GM19455 (cell line): ENCODE measurements at regions not wholly inside any gene's neighbourhood (a gene's known extent, or its start where the extent isn't known, plus 50 kb on each side); places are given as distances from the start of the nearest gene placed in this dataset.

ENCODE experiments used
- ATAC-seq: cut with Tn5 transposase; IDR thresholded peaks from one replicate; pipeline ENCODE4 v1.9.1; 2021; ENCODE audit not compliant: unreplicated experiment

DNA sequence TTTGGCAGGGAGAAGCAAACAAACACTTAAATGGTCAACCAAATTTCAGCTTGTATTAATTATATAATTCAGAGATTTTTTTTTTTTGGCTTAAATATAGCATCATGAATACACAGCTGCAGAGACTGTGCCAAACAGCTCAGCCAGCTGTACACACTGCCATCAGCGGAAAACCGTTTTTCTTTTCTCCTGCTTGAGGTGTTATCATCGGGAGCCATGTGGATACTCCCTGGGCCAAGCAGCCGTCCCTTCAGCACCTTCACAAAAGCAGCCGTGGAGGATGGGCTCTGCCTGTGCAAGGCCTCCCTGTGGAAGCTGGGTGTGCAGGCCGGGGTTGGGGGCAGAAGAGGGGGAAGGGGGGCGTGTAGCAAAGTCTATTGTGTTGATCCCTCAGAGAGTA is 85.0 kb downstream of the NUF2 start:
- ATAC-seq, result no peak

GRCh38 chr1:163408262-163408661 is 86.5 kb downstream of the NUF2 start:
- ATAC-seq, result no peak

- no peak for ATAC-seq
Observed at GRCh38 chr1:163410073-163410999, 88.6 kb downstream of the NUF2 start.

DNA sequence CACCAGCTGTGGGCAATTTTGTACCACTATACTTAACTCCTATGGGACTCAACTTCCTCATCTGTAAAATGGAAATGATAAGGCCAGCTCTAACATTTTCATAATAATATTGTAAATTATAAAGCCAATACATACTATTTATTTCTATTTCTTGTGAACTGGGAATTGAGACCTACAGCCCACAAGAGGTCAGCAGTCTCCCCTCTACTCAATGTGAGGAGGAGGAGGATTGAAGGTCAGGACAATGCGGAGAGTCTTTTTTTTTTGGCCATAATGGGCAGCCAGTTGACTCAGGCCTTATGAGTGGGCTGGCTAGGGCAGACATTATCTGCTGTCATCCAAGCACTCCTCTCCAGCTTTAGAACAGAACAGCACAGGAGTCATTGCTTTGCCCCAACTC is 90.5 kb downstream of the NUF2 start:
- ATAC-seq, result no peak

GRCh38 chr1:163414778-163415177 is 93.0 kb downstream of the NUF2 start:
- no peak for ATAC-seq

DNA sequence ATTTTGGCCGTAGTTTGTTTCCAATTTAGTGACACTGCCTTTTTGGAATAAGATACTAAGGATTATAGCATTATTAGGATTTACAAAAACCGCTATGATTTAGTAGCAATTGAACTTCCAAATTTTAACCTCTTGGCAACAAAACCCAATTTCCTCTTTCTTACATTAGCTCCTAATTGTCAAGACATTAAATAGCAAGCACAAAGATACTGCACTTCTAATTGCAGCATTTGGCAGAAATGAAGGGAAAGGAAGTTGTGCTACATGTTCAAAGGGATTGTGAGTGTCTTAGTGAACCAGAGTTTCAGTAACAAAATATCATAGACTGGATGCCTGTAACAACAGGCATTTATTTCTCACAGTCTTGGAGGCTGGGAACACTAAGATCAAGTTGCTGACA is 99.9 kb downstream of the NUF2 start:
- ATAC-seq, result no peak

GRCh38 chr1:163422738-163423404 is 101.1 kb downstream of the NUF2 start:
- no peak for ATAC-seq

DNA sequence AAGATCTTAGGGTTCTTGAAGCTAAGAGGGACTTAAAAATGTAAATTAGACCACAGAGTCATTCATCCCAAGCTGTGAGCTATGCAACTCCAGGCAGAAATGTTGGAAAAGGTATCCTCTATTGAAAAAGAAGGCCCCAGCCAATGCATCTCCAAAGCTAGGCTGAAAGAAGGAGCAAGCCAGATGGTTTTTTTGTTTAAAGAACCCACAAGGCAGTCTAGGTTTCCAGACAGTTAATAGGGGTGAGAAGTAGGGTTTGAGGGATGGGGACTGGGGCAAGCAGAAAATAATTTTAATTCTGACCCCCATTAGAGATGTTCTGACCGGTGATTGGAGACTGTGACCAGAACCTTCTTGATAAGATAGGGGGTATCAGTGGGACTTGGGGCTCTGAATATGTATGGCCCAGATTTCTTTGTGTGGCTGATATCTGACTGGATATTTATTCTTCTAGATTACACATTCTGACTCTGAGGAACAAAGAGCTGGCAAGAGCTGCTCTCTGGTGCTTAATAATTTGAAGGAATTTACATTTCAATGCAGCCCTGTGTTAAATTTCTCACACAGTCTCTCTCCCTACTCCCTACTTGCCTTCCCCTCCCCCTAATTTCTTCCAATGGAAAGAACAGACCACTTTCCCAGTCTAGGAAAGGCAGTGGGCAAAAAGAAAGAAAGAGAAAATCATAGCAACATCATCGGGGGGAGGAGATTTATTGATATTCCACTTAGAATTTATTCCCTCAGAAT is 104.9 kb downstream of the NUF2 start:
- no peak for ATAC-seq

DNA sequence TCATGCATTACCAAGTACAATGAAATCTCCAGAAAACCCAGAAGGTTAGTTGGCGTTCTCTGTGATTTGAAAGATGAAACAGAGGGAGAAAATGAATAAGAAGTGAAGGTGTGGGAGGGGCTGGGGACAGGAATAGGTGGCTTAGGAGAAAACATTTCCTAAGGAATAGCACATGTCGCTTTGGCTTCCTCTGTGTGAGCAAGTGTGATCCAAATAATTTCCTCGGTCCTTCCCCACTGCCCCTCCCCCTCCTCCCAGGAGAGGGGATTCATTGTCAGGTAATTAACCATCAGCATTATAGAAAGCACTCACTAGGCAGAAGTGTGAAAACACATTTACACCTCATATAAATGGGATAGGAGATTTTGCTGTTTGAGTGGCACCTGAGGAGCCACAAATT is 105.5 kb downstream of the NUF2 start:
- ATAC-seq, result no peak

- no peak for ATAC-seq
Observed at GRCh38 chr1:163436140-163436812, 114.5 kb downstream of the NUF2 start.

- no peak for ATAC-seq
Observed at GRCh38 chr1:163439471-163439870, 117.7 kb downstream of the NUF2 start.

- no peak for ATAC-seq
Observed at GRCh38 chr1:163440090-163440489, 118.3 kb downstream of the NUF2 start.

DNA sequence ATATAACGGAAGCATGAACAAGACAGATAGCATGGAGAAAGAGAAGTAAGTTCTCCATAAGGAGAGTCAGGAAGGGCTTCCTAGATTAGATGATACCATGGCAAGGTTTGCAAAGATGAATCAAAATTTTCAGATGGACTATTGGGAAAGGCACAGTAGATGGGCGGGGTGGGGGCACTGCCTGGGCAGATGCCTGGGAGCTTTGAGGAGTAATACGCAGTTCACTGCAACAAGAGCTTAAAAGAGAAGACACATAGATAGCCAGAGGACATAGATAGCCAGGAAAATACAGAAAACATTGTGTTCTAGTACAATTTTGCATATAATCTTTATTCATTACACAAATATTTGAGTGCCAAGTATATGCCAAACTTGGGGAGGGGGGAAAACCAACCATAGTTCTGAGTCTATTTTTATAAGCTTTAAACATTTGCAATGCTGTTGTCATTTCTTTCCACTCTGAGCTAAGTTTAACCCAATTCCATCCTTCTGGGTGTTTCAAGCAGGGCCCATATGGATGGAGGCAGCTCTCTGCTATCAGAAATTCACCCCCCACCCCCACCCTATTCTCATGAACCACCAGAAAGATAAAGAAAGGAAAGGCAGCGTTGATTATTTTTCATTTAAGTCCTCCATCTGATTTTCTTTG is 120.6 kb downstream of the NUF2 start:
- no peak for ATAC-seq

GRCh38 chr1:163442895-163443294 is 121.1 kb downstream of the NUF2 start:
- no peak for ATAC-seq

DNA sequence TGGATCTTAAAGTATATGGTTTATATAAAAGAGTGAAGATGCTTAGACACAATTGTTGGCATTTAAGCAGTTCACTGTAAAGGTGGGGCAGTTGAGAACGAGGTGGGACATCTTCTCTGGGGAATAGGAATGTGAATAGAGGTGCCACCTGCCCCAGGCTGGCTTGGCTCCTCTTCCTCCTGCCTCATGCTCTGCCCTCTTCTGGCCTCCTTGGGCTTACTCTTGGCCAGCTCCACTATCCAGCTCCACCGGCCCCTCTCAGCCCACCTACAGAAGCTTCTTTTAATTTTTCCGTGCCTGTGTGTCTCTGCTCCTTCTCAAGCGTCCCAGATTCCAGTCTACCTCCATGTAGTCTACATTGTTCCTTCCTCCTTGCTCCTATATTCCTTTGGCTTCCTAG is 122.1 kb downstream of the NUF2 start:
- no peak for ATAC-seq

- no peak for ATAC-seq
Observed at GRCh38 chr1:163444665-163445064, 122.9 kb downstream of the NUF2 start.

DNA sequence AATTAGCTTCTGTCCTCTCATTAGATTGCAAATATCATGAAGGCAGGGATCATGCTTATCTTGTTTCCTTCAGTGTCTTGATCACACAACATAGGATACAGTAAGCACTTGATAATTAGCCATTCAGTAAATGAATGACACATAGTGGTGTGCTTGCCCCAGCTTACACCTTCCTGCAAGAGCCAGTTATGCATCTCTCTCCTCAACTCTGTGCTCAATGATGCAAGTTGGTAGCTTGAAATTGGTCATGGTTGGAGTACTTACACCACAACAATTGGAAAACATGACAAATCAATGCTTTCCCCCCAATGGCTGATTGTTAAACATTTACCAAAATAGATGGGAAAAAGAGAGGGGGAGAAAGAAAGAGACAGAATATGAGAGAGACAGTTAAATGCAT is 129.2 kb downstream of the NUF2 start:
- ATAC-seq, result no peak

DNA sequence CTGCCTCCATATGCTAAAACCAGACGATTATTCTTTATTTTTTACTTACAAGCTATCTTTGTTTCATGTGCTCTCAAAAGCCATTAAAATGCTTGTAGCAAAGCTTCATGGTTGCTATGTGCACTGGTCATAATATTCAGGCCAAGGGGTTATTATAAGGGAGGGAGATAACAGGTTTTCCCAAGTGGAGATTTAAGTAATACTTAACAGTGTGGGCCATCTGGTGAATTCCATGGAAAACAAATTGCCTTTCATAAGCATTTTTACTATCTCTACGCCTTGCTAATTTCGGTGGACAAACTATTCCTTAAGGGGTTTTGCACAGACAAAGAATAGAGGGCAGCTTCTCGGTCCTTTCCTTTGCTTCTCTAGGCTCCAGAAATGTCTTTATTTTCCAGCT is 137.8 kb downstream of the NUF2 start:
- ATAC-seq, result no peak

DNA sequence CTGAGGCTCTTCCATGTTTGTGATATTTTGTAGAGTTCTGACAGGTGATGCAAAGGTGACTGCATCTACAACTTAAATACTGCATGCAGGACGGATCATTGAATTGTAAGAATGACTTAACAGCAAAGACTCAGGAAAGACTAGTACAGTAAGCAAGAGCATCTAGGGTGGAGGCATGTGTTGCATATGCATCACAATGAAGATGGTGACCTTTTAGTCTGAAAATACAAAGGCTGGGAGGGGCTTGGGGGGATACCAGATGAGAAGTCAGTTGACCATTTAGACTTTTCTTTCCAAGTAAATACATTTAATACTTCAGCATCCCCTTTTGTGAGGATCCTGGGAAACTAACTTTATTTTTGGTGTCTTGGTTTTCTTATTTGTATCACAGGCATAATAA is 145.5 kb downstream of the NUF2 start:
- no peak for ATAC-seq

GRCh38 chr1:163471779-163472650 is 150.3 kb downstream of the NUF2 start:
- ATAC-seq, result no peak
